ENCODE measurements at regions not wholly inside any gene's neighbourhood (a gene's known extent, or its start where the extent isn't known, plus 50 kb on each side); places are given as distances from the start of the nearest gene placed in this dataset.

GRCh38 chr20:40442181-40442963, 246.7 kb downstream of the MAFB start:
- no peak for DNase-seq

GRCh38 chr20:40441771-40442170, 247.3 kb downstream of the MAFB start:
- DNase-seq = no peak

- DNase-seq = no peak
These were observed 250.7 kb downstream of the MAFB start for GRCh38 chr20:40438161-40438830.

- DNase-seq = no peak
These were observed 253.0 kb downstream of the MAFB start for GRCh38 chr20:40436011-40436410.

GRCh38 chr20:40435146-40435895, 253.7 kb downstream of the MAFB start:
- DNase-seq = no peak

GRCh38 chr20:40434122-40434521, 254.9 kb downstream of the MAFB start:
- DNase-seq = no peak

- DNase-seq = no peak
These were observed 255.6 kb downstream of the MAFB start for GRCh38 chr20:40433341-40433861.

GRCh38 chr20:40431611-40432010, 257.4 kb downstream of the MAFB start:
- no peak for DNase-seq

- no peak for DNase-seq
These were observed 257.9 kb downstream of the MAFB start for GRCh38 chr20:40431112-40431511.

- no peak for DNase-seq
These were observed 262.0 kb downstream of the MAFB start for GRCh38 chr20:40427026-40427425.

GRCh38 chr20:40424695-40425094, 264.3 kb downstream of the MAFB start:
- no peak for DNase-seq

GRCh38 chr20:40422656-40423055, 266.4 kb downstream of the MAFB start:
- DNase-seq = no peak

- no peak for DNase-seq
These were observed 272.8 kb downstream of the MAFB start for GRCh38 chr20:40416274-40416673.

- peak; percentile 32 for DNase-seq
These were observed 274.0 kb downstream of the MAFB start for GRCh38 chr20:40414843-40415615.

- no peak for DNase-seq
These were observed 279.0 kb downstream of the MAFB start for GRCh38 chr20:40410028-40410427.

- DNase-seq = no peak
These were observed 291.6 kb downstream of the MAFB start for GRCh38 chr20:40397467-40397866.

- DNase-seq = no peak
These were observed 295.6 kb downstream of the MAFB start for GRCh38 chr20:40393197-40394079.

GRCh38 chr20:40390654-40391053, 298.4 kb downstream of the MAFB start:
- DNase-seq = no peak

GRCh38 chr20:40370800-40371199, 318.2 kb downstream of the MAFB start:
- no peak for DNase-seq

GRCh38 chr20:40368876-40369275, 320.2 kb downstream of the MAFB start:
- no peak for DNase-seq

- no peak for DNase-seq
These were observed 327.1 kb downstream of the MAFB start for GRCh38 chr20:40361916-40362315.

All from NCI-H510A (cell line).